ENCODE measurements at regions not wholly inside any gene's neighbourhood (a gene's known extent, or its start where the extent isn't known, plus 50 kb on each side); places are given as distances from the start of the nearest gene placed in this dataset.

DNA sequence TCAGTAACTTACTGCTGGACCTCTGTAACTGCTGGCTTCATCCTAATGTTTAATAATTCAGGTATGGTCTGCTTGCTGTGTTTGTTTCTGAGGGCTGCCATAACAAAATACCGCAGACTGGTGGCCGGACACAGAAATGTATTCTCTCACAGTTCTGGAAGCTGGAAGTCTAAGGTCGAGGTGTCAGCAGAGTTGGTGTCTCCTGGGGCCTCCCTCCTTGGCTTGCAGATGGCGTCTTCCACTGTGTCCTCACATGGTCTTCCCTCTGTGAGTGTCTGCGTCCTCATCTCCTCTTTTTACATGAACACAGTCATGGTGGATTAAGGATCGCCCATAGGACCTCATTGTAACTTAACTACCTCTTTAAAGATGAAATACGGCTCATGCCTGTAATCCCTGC, 389.7 kb upstream of the JARID2 start:
- TF ChIP-seq, protein P1, sequence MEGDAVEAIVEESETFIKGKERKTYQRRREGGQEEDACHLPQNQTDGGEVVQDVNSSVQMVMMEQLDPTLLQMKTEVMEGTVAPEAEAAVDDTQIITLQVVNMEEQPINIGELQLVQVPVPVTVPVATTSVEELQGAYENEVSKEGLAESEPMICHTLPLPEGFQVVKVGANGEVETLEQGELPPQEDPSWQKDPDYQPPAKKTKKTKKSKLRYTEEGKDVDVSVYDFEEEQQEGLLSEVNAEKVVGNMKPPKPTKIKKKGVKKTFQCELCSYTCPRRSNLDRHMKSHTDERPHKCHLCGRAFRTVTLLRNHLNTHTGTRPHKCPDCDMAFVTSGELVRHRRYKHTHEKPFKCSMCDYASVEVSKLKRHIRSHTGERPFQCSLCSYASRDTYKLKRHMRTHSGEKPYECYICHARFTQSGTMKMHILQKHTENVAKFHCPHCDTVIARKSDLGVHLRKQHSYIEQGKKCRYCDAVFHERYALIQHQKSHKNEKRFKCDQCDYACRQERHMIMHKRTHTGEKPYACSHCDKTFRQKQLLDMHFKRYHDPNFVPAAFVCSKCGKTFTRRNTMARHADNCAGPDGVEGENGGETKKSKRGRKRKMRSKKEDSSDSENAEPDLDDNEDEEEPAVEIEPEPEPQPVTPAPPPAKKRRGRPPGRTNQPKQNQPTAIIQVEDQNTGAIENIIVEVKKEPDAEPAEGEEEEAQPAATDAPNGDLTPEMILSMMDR (IDR thresholded peaks at IDR 0.05 in 4 of 5, conservative IDR thresholded peaks at IDR 0.05 in 1 of 5): no peak
- no peak for TF ChIP-seq POLR2A (IDR thresholded peaks at IDR 0.05)
